A549 (cell line): ENCODE measurements at regions not wholly inside any gene's neighbourhood (a gene's known extent, or its start where the extent isn't known, plus 50 kb on each side); places are given as distances from the start of the nearest gene placed in this dataset.

Experiments used
- ATAC-seq, 2 experiments: fragments of 200-7000 bp in 1 of 2; fragments of >200 bp in 1 of 2; cut with Nextera tagmentation in 1 of 2; cut with Tn5 transposase in 1 of 2; 3 replicates each; pipeline versions ENCODE4 v1.8.0 to v1.9.1; 2018 to 2020; ENCODE audit warnings: mild to moderate bottlenecking in 1 of 2, moderate library complexity in 1 of 2
- CTCF ChIA-PET: fragments of 300-600 bp; sonication (Branson Sonifier 250); formaldehyde crosslinking; extraction: SDS; loops from one replicate; lab custom pipeline; 2021; ENCODE audit warnings: antibody characterized with exemption, inconsistent platforms; lab: Yijun Ruan, JAX
- POLR2A ChIA-PET: fragments of 350-600 bp; formaldehyde crosslinking; extraction: SDS; loops from one replicate; lab custom pipeline; 2021; ENCODE audit warnings: antibody characterized with exemption, inconsistent platforms; lab: Yijun Ruan, JAX
- DNase-seq, 2 experiments: peaks; one replicate each; pipeline versions ENCODE4 v3.0.0 to v3.0.0-alpha.2; 2011 to 2016; ENCODE audit warnings: low read depth in 1 of 2, low spot score in 1 of 2
- FAIRE-seq: peaks from 2 replicates; lab custom pipeline; 2011; peaks lifted over from hg19 to GRCh38; lab: Jason Lieb, UNC
- H3K27ac ChIP-seq, 2 experiments: fragments of >200 bp; sonication (Bioruptor Twin); formaldehyde crosslinking; 3 replicates each; pipeline ENCODE4 v1.5.1; 2016 to 2017
- H3K4me1 ChIP-seq: fragments of >200 bp; sonication (Bioruptor Twin); formaldehyde crosslinking; 3 replicates; pipeline ENCODE4 v1.6.1; 2016
- H3K4me2 ChIP-seq: fragments of >200 bp; sonication (Bioruptor Twin); formaldehyde crosslinking; 3 replicates; pipeline ENCODE4 v1.6.1; 2016
- H3K4me3 ChIP-seq: fragments of >200 bp; sonication (Bioruptor Twin); formaldehyde crosslinking; 3 replicates; pipeline ENCODE4 v1.5.1; 2016
- H3K9me3 ChIP-seq: fragments of >200 bp; sonication (Bioruptor Twin); formaldehyde crosslinking; 3 replicates; pipeline ENCODE4 v1.6.1; 2016
- ATOH8 ChIP-seq: fragments of 250-450 bp; sonication (Bioruptor Pico); IDR thresholded peaks from 2 replicates; pipeline ENCODE4 v1.5.0; 2020; ENCODE audit warnings: low read depth, mild to moderate bottlenecking, moderate library complexity
- BHLHE40 ChIP-seq: IDR thresholded peaks from 2 replicates; pipeline ENCODE4 v1.6.1; 2012; ENCODE audit warnings: low read depth, low read length, inconsistent platforms
- CHD2 ChIP-seq: fragments of 150-350 bp; IDR thresholded peaks from 2 replicates; pipeline ENCODE4 v1.6.1; 2014; ENCODE audit warnings: low read length; ENCODE audit not compliant: partially characterized antibody
- CHD4 ChIP-seq: fragments of 200-600 bp; sonication (generic); IDR thresholded peaks from 2 replicates; pipeline ENCODE4 v1.6.1; 2016; ENCODE audit warnings: antibody characterized with exemption, mild to moderate bottlenecking, borderline replicate concordance
- EHF ChIP-seq: fragments of 250-450 bp; sonication (Bioruptor Pico); IDR thresholded peaks from 2 replicates; pipeline ENCODE4 v1.5.0; 2020; ENCODE audit warnings: mild to moderate bottlenecking
- ELK1 ChIP-seq: fragments of 150-350 bp; IDR thresholded peaks from 2 replicates; pipeline ENCODE4 v1.6.1; 2014; ENCODE audit warnings: low read depth, mild to moderate bottlenecking, low read length
- HMGXB4 ChIP-seq: fragments of 250-450 bp; sonication (Bioruptor Pico); IDR thresholded peaks from 2 replicates; pipeline ENCODE4 v1.5.0; 2021; ENCODE audit warnings: mild to moderate bottlenecking, moderate library complexity, borderline replicate concordance
- HOXB13 ChIP-seq: fragments of 250-450 bp; sonication (Bioruptor Pico); IDR thresholded peaks from 2 replicates; pipeline ENCODE4 v1.5.0; 2020; ENCODE audit warnings: low read depth, mild to moderate bottlenecking, moderate library complexity
- HOXB5 ChIP-seq: fragments of 250-450 bp; sonication (Bioruptor Pico); IDR thresholded peaks from 2 replicates; pipeline ENCODE4 v1.5.0; 2020; ENCODE audit warnings: mild to moderate bottlenecking, moderate library complexity
- JUN ChIP-seq, 2 experiments: fragments of >200 bp; sonication (Bioruptor Twin); formaldehyde crosslinking; IDR thresholded peaks; 2 replicates in 1 of 2; 3 replicates in 1 of 2; pipeline ENCODE4 v1.6.1; 2016 to 2017
- MAFK ChIP-seq: fragments of 450-650 bp; IDR thresholded peaks from 2 replicates; pipeline ENCODE4 v1.6.1; 2014; ENCODE audit not compliant: partially characterized antibody
- MAX ChIP-seq: IDR thresholded peaks from 2 replicates; pipeline ENCODE4 v1.6.1; 2012
- NR3C1 ChIP-seq: fragments of >200 bp; sonication (Bioruptor Twin); formaldehyde crosslinking; IDR thresholded peaks from 3 replicates; pipeline ENCODE4 v1.6.1; 2017
- POLR2AphosphoS2 ChIP-seq: conservative IDR thresholded peaks from 2 replicates; pipeline ENCODE4 v1.6.1; 2012; ENCODE audit warnings: low read length, improper control_type of control experiment, inconsistent platforms
- RAD21 ChIP-seq, 2 experiments: fragments of >200 bp in 1 of 2; sonication (Bioruptor Twin) in 1 of 2; formaldehyde crosslinking in 1 of 2; IDR thresholded peaks in 1 of 2; conservative IDR thresholded peaks in 1 of 2; 2 replicates in 1 of 2; 3 replicates in 1 of 2; pipeline ENCODE4 v1.6.1; 2012 to 2018; ENCODE audit warnings: inconsistent platforms in 1 of 2
- RCOR1 ChIP-seq: fragments of 150-350 bp; IDR thresholded peaks from 2 replicates; pipeline ENCODE4 v1.6.1; 2014; ENCODE audit warnings: antibody characterized with exemption, low read length, low read depth
- REST ChIP-seq: fragments of 200-600 bp; sonication (generic); IDR thresholded peaks from 2 replicates; pipeline ENCODE4 v1.6.1; 2016; ENCODE audit warnings: antibody characterized with exemption, mild to moderate bottlenecking, moderate library complexity
- TFCP2L1 ChIP-seq: fragments of 250-450 bp; sonication (Bioruptor Pico); IDR thresholded peaks from 2 replicates; pipeline ENCODE4 v1.5.0; 2021; ENCODE audit warnings: mild to moderate bottlenecking
- ZC3H11A ChIP-seq: fragments of 450-650 bp; IDR thresholded peaks from 2 replicates; pipeline ENCODE4 v1.6.1; 2014; ENCODE audit warnings: antibody characterized with exemption, mild to moderate bottlenecking
- WGBS: methylation state at CpG from one replicate; pipeline ENCODE4 v1.1.6; 2017; ENCODE audit errors: missing lambda C conversion rate; 5-methylcytosine and 5-hydroxymethylcytosine counted together

- Histone ChIP-seq H3K27ac (no peak overlapping the region), H3K4me2 (no peak overlapping the region), H3K4me1 (no peaks in the 10 kb centered on the region)
- 50% methylated on average over 1 of the region's 1 CpG for WGBS
- DNase-seq: no peak
- no peak for TF ChIP-seq RCOR1
- peak; percentile 72 for TF ChIP-seq MAFK
- TF ChIP-seq, all 56 proteins: peak for 1
- ATAC-seq (no peak), FAIRE-seq (no peak)
- H3K4me3 ChIP-seq: no peak overlapping the region
- no peaks in the 10 kb centered on the region for H3K9me3 ChIP-seq
- ChIA-PET CTCF (no interaction called here), POLR2A (no interaction called here)
Observed at GRCh38 chr9:111258209-111258874, 71.7 kb downstream of the OR2K2 start.

GRCh38 chr9:111253742-111254437 lies 76.1 kb downstream of the OR2K2 start:
- 91% methylated on average over 4 of the region's 4 CpGs for WGBS
- Histone ChIP-seq H3K4me2 (no peak overlapping the region), H3K4me3 (no peak overlapping the region)
- POLR2A ChIA-PET: no interaction called here
- no peak for ATAC-seq
- CTCF ChIA-PET: no interaction called here
- no peak for TF ChIP-seq BHLHE40
- TF ChIP-seq MAFK: peak; percentile 59
- TF ChIP-seq, all 56 proteins: peak for 1
- FAIRE-seq (no peak), DNase-seq (no peak)
- Histone ChIP-seq H3K9me3 (no peaks in the 10 kb centered on the region), H3K4me1 (no peaks in the 10 kb centered on the region), H3K27ac (no peak overlapping the region)

- CTCF ChIA-PET: no interaction called here
- H3K9me3 ChIP-seq: no peaks in the 10 kb centered on the region
- FAIRE-seq (no peak), ATAC-seq (no peak), DNase-seq (no peak)
- 62% methylated on average over 8 of the region's 8 CpGs for WGBS
- no peak overlapping the region for H3K27ac ChIP-seq
- no peak for TF ChIP-seq HOXB13 (CRISPR knock-in tag)
- no peak for TF ChIP-seq RAD21 (conservative IDR thresholded peaks at IDR 0.05 in 1 of 2, IDR thresholded peaks at IDR 0.05 in 1 of 2)
- no peak for TF ChIP-seq CHD4
- TF ChIP-seq POLR2AphosphoS2: no peak
- TF ChIP-seq JUN (IDR thresholded peaks at IDR 0.05): no peak
- TF ChIP-seq CHD2: no peak
- TF ChIP-seq HOXB5 (CRISPR knock-in tag): no peak
- TF ChIP-seq ELK1: no peak
- no peak for TF ChIP-seq HMGXB4
- no peak for TF ChIP-seq REST
- no peak for TF ChIP-seq ZC3H11A
- TF ChIP-seq TFCP2L1 (CRISPR knock-in tag): no peak
- TF ChIP-seq ATOH8 (CRISPR knock-in tag): no peak
- no peak for TF ChIP-seq RCOR1
- TF ChIP-seq NR3C1: no peak
- TF ChIP-seq EHF (CRISPR knock-in tag): no peak
- no peak for TF ChIP-seq MAX
- no peak overlapping the region for H3K4me3 ChIP-seq
- 0 out of 3 replicates have a peak, but pooled peaks cover 3% of the 10 kb centered on the region for H3K4me1 ChIP-seq
- H3K4me2 ChIP-seq: no peak overlapping the region
- POLR2A ChIA-PET: no interaction called here
Observed at GRCh38 chr9:111250875-111251842, 78.9 kb downstream of the OR2K2 start.
